D721Med (cell line): ENCODE measurements at regions not wholly inside any gene's neighbourhood (a gene's known extent, or its start where the extent isn't known, plus 50 kb on each side); places are given as distances from the start of the nearest gene placed in this dataset.

Experiments
- DNase-seq: peaks from one replicate; pipeline ENCODE4 v3.0.0; 2011; ENCODE audit warnings: low spot score; ENCODE audit not compliant: insufficient read length
- FAIRE-seq: peaks from 2 replicates; lab custom pipeline; 2011; peaks lifted over from hg19 to GRCh38; lab: Jason Lieb, UNC
- CTCF ChIP-seq: IDR thresholded peaks from 2 replicates; pipeline ENCODE4 v1.5.1; 2012; ENCODE audit warnings: mild to moderate bottlenecking, control low read depth; ENCODE audit not compliant: insufficient read depth; ENCODE audit errors: missing control alignments

GRCh38 chr20:22004946-22005345 is 299.5 kb downstream of the PAX1 start:
- TF ChIP-seq CTCF, result no peak
- DNase-seq (no peak), FAIRE-seq (no peak)

GRCh38 chr20:22003680-22004079 is 298.2 kb downstream of the PAX1 start:
- FAIRE-seq (no peak), DNase-seq (no peak)
- TF ChIP-seq CTCF, result no peak

DNA sequence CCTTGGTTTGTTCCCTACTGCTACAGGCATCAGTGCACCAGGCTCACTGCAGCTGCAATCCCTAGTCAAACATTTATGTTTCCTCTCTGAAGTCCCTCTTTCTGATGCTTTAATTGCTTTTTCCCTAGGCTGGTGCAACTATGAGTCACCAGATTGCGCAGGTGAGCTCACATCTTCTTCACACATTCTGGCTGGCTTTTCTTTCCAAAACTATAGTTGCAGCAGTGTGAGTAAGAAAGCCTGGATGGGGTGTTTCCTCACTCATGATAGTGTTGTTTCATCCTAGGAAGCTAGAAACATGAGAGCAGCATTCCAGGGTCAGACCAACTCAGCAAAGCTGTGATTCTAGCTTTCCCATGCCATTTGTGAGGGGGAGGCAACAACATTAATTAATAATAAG is 296.4 kb downstream of the PAX1 start:
- no peak for FAIRE-seq

DNA sequence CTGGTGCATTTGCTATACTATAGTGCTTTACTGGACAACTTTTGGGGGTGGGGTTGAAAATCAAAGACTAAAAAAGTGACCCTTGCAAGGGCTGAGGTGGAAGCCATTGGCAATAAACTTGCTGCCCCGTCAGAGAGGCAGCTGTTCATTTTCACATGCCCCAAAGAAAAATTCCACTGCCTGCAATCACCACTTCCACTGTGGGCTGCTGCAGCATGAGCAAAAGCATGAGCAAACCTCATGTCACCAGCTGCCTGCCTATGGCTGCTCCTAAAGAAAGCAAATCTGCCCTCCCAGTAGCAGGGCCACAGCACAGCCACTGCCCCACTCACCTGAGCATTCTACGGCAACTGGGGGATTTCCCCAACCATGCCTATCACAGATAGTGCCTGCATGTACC is 290.0 kb downstream of the PAX1 start:
- FAIRE-seq (no peak), DNase-seq (no peak)
- TF ChIP-seq CTCF, result no peak

More for the DNA sequence above, 296.4 kb downstream of the PAX1 start:
- TF ChIP-seq CTCF, result no peak
- no peak for DNase-seq

GRCh38 chr20:21994203-21994602 is 288.7 kb downstream of the PAX1 start:
- DNase-seq (no peak), FAIRE-seq (no peak)
- TF ChIP-seq CTCF, result no peak

DNA sequence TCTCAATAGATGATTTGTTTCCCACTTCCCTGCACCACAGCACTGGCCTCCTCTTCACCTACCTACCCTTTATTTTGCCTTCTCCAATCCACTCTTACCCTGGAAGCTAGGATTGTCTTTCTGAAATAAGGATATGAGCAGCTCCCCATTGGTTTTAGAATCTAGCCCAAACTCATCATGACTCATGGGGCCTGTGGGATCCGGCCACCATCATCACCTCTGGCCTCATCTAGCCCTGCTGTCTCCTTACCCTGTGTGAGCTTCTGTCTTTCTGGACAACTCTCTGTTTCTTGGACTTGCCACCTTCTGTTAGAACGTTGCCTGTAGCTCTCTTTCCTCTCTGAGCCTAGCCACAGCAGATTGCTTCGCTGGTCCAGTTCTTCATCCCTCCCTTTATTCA is 277.1 kb downstream of the PAX1 start:
- no peak for FAIRE-seq
- TF ChIP-seq CTCF, result no peak

DNA sequence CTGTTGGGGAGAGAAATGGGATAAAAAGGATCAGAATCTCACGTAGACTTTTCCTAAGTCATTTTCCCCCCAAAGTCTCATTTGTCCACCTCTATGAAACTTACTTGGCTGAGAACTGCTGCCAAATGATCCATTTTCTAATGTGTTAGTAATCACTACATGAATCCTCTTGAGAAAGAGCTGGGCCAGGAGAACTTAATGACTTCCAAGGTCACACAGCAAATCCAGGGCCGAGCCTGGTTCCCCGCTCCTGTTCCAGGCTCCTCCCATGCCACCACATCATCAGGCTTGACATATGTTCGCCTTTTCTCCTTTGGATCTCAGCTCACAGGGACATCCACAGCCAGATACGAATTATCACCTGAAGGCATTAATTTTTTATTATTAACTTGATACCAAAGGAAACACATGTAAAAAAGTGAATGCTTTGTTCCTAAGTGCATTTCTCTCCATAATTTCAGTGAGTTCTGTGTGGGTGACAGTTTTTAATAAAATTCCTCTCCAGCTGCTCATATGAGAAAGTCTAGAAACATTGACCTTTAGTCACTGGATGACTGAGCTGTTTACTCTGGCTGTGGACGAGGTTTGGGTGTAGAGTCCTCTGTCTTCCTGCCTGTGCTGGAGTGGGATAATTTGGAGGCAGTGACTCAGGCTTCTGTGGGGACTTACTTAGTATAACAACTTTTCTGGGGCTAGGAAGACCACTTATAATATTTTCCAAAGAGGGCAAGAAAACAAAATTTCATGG is 276.3 kb downstream of the PAX1 start:
- DNase-seq, result no peak
- FAIRE-seq, result no peak

More for the DNA sequence above, 277.1 kb downstream of the PAX1 start:
- no peak for DNase-seq

More for the DNA sequence above, 276.3 kb downstream of the PAX1 start:
- TF ChIP-seq CTCF, result no peak
